BLaER1 (cell line): ENCODE measurements at regions not wholly inside any gene's neighbourhood (a gene's known extent, or its start where the extent isn't known, plus 50 kb on each side); places are given as distances from the start of the nearest gene placed in this dataset.
"Not testable (repeated sequence)": the region's sequence is repeated elsewhere in the genome, so short reads cannot be mapped to it uniquely, and the experiment has no call there.

Experiments used
- H3K27ac ChIP-seq: shearing (Covaris generic); formaldehyde crosslinking; 2 replicates; pipeline ENCODE4 v1.8.1; 2022
- H3K27me3 ChIP-seq: shearing (Covaris generic); formaldehyde crosslinking; 2 replicates; pipeline ENCODE4 v1.8.1; 2022
- H3K36me3 ChIP-seq: shearing (Covaris generic); formaldehyde crosslinking; 2 replicates; pipeline ENCODE4 v1.8.1; 2022
- H3K4me1 ChIP-seq: shearing (Covaris generic); formaldehyde crosslinking; 2 replicates; pipeline ENCODE4 v1.8.1; 2022
- H3K4me2 ChIP-seq: shearing (Covaris generic); formaldehyde crosslinking; 2 replicates; pipeline ENCODE4 v1.8.1; 2022
- H3K4me3 ChIP-seq: shearing (Covaris generic); formaldehyde crosslinking; 2 replicates; pipeline ENCODE4 v1.8.1; 2022
- H3K9ac ChIP-seq: shearing (Covaris generic); formaldehyde crosslinking; 2 replicates; pipeline ENCODE4 v1.8.1; 2022
- H3K9me3 ChIP-seq: shearing (Covaris generic); formaldehyde crosslinking; 2 replicates; pipeline ENCODE4 v1.8.1; 2022
- H4K20me1 ChIP-seq: shearing (Covaris generic); formaldehyde crosslinking; 2 replicates; pipeline ENCODE4 v1.8.1; 2022
- Cebpa-rat ChIP-seq: shearing (Covaris generic); IDR thresholded peaks from 2 replicates; pipeline ENCODE4 v1.8.1; 2022

DNA sequence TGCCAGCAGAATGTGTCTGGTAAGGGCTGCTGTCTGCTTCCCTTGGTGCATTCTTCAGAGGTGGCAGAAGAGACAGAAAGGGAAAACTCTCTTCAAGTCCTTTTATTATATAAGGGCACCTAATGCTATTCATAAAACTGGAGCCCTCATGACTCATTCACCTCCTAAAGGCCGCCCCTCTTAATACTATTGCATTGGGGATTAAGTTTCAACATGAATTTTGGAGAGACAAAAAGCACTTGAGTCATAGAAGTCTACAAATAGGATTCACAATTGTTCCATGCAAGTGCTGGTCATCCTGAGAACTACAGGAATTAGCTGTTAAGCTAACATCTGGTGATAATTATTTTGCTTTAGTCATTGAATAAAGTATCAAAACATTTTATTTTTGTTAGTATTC is 349.5 kb downstream of the HS3ST1 start:
- Histone ChIP-seq H3K4me1 (no peaks in the 10 kb centered on the region), H3K4me3 (no peak overlapping the region), H3K4me2 (no peak overlapping the region), H3K36me3 (no peaks in the 10 kb centered on the region), H3K27me3 (no peaks in the 10 kb centered on the region), H3K9me3 (peaks cover 8% of the 10 kb centered on the region), H3K27ac (no peak overlapping the region), H3K9ac (no peak overlapping the region), H4K20me1 (no peaks in the 10 kb centered on the region)
- TF ChIP-seq Cebpa-rat = no peak

- H3K4me2 ChIP-seq = no peak overlapping the region
Observed at GRCh38 chr4:11074581-11075241, 354.0 kb downstream of the HS3ST1 start.

DNA sequence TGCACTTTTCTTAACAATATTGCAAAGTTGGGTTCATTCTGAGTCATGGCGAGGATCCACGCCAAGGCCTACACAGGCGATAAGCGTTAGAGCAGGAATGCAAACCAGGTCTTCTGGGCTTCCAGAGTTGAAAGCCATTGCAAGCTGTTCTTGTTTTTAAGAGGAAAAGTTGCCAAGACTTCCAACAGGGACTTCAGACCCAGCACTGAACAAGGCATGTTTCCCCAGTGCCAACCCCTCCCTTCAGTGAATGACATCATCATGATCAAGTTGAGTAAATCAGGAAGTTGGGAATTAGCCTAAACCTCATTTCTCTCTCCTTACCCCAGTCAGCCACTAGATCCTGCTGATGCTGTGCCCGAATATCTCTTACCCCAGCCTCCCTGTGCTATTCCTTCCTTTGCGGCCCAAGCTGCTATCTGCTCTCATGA is 355.1 kb downstream of the HS3ST1 start:
- no peak overlapping the region for H3K9ac ChIP-seq
- no peak overlapping the region for H3K4me3 ChIP-seq
- no peak overlapping the region for H3K4me2 ChIP-seq

More at GRCh38 chr4:11074581-11075241, 354.0 kb downstream of the HS3ST1 start:
- Histone ChIP-seq H3K36me3 (no peaks in the 10 kb centered on the region), H3K9ac (no peak overlapping the region), H3K27me3 (no peaks in the 10 kb centered on the region), H3K27ac (no peak overlapping the region), H4K20me1 (no peaks in the 10 kb centered on the region), H3K9me3 (no peaks in the 10 kb centered on the region), H3K4me1 (no peaks in the 10 kb centered on the region), H3K4me3 (no peak overlapping the region)
- TF ChIP-seq Cebpa-rat = no peak

DNA sequence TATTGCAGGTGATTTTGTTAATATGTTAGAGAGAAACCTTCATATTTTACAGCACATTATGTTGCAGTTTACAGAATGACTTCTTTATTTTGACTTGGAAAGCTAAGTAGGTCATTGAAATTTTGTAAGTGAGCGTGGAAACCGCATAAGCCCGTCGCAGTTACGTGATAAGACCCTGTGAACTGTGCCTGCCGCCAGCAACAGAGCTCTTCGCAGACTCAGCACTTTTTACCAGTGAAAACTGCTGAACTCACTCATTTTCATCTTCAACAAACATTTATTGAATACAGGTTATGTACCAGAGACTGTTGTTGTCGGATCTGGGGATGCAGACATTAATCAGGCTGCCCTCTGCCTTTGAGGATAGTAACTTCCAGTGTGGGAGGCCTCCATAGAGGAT is 355.7 kb downstream of the HS3ST1 start:
- Histone ChIP-seq H3K4me2 (no peak overlapping the region), H3K9me3 (no peaks in the 10 kb centered on the region), H3K9ac (no peak overlapping the region), H4K20me1 (no peaks in the 10 kb centered on the region), H3K4me1 (no peaks in the 10 kb centered on the region), H3K27me3 (no peaks in the 10 kb centered on the region), H3K36me3 (no peaks in the 10 kb centered on the region), H3K4me3 (no peak overlapping the region), H3K27ac (no peak overlapping the region)
- no peak for TF ChIP-seq Cebpa-rat

More for the DNA sequence above, 355.1 kb downstream of the HS3ST1 start:
- H3K4me1 ChIP-seq = no peaks in the 10 kb centered on the region
- no peaks in the 10 kb centered on the region for H3K27me3 ChIP-seq
- no peak for TF ChIP-seq Cebpa-rat
- no peaks in the 10 kb centered on the region for H3K9me3 ChIP-seq
- H3K27ac ChIP-seq = no peak overlapping the region
- no peaks in the 10 kb centered on the region for H3K36me3 ChIP-seq
- H4K20me1 ChIP-seq = no peaks in the 10 kb centered on the region

- no peak overlapping the region for H3K4me2 ChIP-seq
- H3K9ac ChIP-seq = no peak overlapping the region
- no peaks in the 10 kb centered on the region for H3K36me3 ChIP-seq
- H3K4me1 ChIP-seq = no peaks in the 10 kb centered on the region
- H4K20me1 ChIP-seq = no peaks in the 10 kb centered on the region
- no peaks in the 10 kb centered on the region for H3K9me3 ChIP-seq
- no peak overlapping the region for H3K27ac ChIP-seq
- H3K4me3 ChIP-seq = no peak overlapping the region
- no peaks in the 10 kb centered on the region for H3K27me3 ChIP-seq
- no peak for TF ChIP-seq Cebpa-rat
Observed at GRCh38 chr4:11072463-11072862, 356.2 kb downstream of the HS3ST1 start.

DNA sequence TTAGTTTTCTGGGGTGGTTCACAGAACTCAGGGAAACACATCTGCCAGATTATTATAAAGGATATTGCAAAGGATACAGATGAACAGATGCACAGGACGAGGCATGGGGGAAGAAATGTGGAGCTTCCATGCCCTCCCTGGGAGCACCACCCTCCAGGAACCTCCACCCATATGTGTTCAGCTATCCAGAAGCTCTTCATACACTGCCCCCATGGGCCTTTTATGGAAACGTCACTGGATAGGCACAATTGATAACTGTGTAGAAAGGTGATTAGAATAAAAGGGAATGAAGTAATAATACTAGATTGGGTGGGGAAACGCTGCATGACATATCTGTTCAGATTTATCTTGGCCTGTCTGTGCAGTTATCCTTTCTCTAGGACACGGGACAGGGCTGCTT is 357.9 kb downstream of the HS3ST1 start:
- H3K27ac ChIP-seq = no peak overlapping the region

GRCh38 chr4:11069581-11070211 is 359.0 kb downstream of the HS3ST1 start:
- H3K9ac ChIP-seq = no peak overlapping the region
- no peaks in the 10 kb centered on the region for H3K9me3 ChIP-seq
- no peak for TF ChIP-seq Cebpa-rat
- H3K4me3 ChIP-seq = no peak overlapping the region
- H3K36me3 ChIP-seq = no peaks in the 10 kb centered on the region
- H3K27me3 ChIP-seq = no peaks in the 10 kb centered on the region
- H3K4me1 ChIP-seq = no peaks in the 10 kb centered on the region
- no peak overlapping the region for H3K4me2 ChIP-seq
- no peaks in the 10 kb centered on the region for H4K20me1 ChIP-seq
- no peak overlapping the region for H3K27ac ChIP-seq

More for the DNA sequence above, 357.9 kb downstream of the HS3ST1 start:
- H4K20me1 ChIP-seq = no peaks in the 10 kb centered on the region
- H3K4me3 ChIP-seq = no peak overlapping the region
- no peaks in the 10 kb centered on the region for H3K4me1 ChIP-seq
- TF ChIP-seq Cebpa-rat = no peak
- H3K9ac ChIP-seq = no peak overlapping the region
- H3K36me3 ChIP-seq = no peaks in the 10 kb centered on the region
- no peaks in the 10 kb centered on the region for H3K27me3 ChIP-seq
- no peak overlapping the region for H3K4me2 ChIP-seq
- H3K9me3 ChIP-seq = no peaks in the 10 kb centered on the region

- no peaks in the 10 kb centered on the region for H4K20me1 ChIP-seq
- no peak overlapping the region for H3K9ac ChIP-seq
- no peak overlapping the region for H3K27ac ChIP-seq
- no peak for TF ChIP-seq Cebpa-rat
- no peaks in the 10 kb centered on the region for H3K27me3 ChIP-seq
- no peaks in the 10 kb centered on the region for H3K4me1 ChIP-seq
- H3K36me3 ChIP-seq = no peaks in the 10 kb centered on the region
- no peaks in the 10 kb centered on the region for H3K9me3 ChIP-seq
- H3K4me3 ChIP-seq = no peak overlapping the region
- H3K4me2 ChIP-seq = no peak overlapping the region
Observed at GRCh38 chr4:11069083-11069482, 359.6 kb downstream of the HS3ST1 start.

DNA sequence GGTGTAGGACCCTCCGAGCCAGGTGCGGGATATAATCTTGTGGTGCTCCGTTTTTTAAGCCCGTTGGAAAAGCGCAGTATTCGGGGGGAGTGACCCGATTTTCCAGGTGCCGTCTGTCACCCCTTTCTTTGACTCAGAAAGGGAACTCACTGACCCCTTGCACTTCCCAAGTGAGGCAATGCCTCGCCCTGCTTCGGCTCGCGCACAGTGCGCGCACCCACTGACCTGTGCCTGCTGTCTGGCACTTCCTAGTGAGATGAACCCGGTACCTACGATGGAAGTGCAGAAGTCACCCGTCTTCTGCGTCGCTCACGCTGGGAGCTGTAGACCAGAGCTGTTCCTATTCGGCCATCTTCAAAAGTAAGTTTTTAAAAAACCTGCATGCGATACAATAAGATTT is 362.1 kb downstream of the HS3ST1 start:
- not testable (repeated sequence) for H3K4me1 ChIP-seq, H3K27me3 ChIP-seq, H4K20me1 ChIP-seq, H3K36me3 ChIP-seq, H3K4me3 ChIP-seq, H3K27ac ChIP-seq, H3K9ac ChIP-seq, H3K4me2 ChIP-seq, H3K9me3 ChIP-seq

GRCh38 chr4:11060637-11061036 is 368.1 kb downstream of the HS3ST1 start:
- H3K4me3 ChIP-seq, H4K20me1 ChIP-seq, H3K36me3 ChIP-seq, H3K4me1 ChIP-seq, H3K9ac ChIP-seq, H3K4me2 ChIP-seq, H3K27ac ChIP-seq, H3K9me3 ChIP-seq, H3K27me3 ChIP-seq: not testable (repeated sequence)

DNA sequence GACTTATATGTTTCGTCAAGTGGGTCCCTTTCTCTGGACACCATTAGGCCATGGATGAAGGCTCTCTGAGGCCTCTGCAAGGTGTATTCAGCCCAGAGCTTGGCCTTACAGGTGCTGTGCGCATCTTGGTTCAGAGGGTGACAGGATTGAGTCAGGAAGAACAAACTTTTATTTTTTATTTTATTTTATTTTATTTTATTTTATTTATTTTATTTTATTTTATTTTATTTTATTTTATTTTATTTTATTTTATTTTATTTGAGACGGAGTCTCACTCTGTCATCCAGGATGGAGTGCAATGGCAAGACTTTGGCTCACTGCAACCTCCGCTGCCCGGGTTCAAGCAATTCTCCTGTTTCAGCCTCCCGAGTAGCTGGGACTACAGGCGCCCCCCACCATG is 370.4 kb upstream of the CLNK start:
- H3K4me2 ChIP-seq, H3K4me3 ChIP-seq, H3K36me3 ChIP-seq, H3K27ac ChIP-seq, H3K4me1 ChIP-seq, H3K27me3 ChIP-seq, H4K20me1 ChIP-seq, H3K9ac ChIP-seq, H3K9me3 ChIP-seq: not testable (repeated sequence)
